ENCODE measurements at regions not wholly inside any gene's neighbourhood (a gene's known extent, or its start where the extent isn't known, plus 50 kb on each side); places are given as distances from the start of the nearest gene placed in this dataset.

DNA sequence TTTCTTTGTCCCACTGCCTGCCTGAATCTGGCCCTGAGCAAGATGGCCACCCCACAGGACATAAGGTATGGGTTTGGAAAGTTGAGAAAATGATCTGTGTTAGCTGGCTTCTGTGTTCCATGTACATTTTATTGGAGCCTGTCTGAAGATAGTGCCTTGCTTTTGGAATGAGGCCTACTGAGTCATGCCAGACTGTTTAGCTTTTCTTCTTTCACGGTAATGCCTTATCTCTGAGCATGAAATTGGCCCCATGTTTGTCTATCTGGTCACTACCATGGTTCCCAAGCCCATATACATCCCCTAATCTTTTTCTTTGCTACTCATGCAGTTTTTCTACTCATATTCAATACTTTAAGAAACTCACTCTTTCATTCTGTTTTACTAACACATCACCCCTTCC lies 85.1 kb upstream of the LMO4 start:
- ChIA-PET POLR2A (no interaction called here), CTCF (interaction anchor here (0.9 to 1.6 kb wide), 5 partner anchors 8 to 109 kb away, joined by 3 to 6 read pairs (median 3); no protein-coding TSS in a partner anchor)
- Histone ChIP-seq H2AFZ (ENCODE audit: low read depth, low read length) (no peak overlapping the region), H3K9me1 (replicated peaks; ENCODE audit: control insufficient read depth, extremely low read depth, insufficient read depth, low read length) (no peaks in the 10 kb centered on the region), H3K4me2 (ENCODE audit: insufficient read depth, low read length) (no peak overlapping the region), H3K79me2 (ENCODE audit: control insufficient read depth, insufficient read depth, low read length) (no peaks in the 10 kb centered on the region), H3K4me1 (ENCODE audit: control insufficient read depth, extremely low read depth, insufficient read depth, low read length) (no peaks in the 10 kb centered on the region), H3K4me3 (replicated peaks in 1 of 3; ENCODE audit: insufficient read depth in 1 of 3, low read depth in 1 of 3, low read length in 3 of 3) (no peak overlapping the region), H3K36me3 (ENCODE audit: control insufficient read depth in 2 of 2, extremely low read depth in 1 of 2, insufficient read depth in 2 of 2, low read length in 2 of 2) (no peaks in the 10 kb centered on the region), H3K9ac (replicated peaks; ENCODE audit: extremely low read depth, insufficient read depth, low read length) (no peak overlapping the region), H3K27ac (ENCODE audit: insufficient read depth, low read depth, low read length) (no peak overlapping the region), H3K9me3 (replicated peaks; ENCODE audit: control insufficient read depth, insufficient read depth, low read length) (no peaks in the 10 kb centered on the region), H4K20me1 (replicated peaks; ENCODE audit: control insufficient read depth, extremely low read depth, insufficient read depth, low read length) (no peaks in the 10 kb centered on the region), H3K27me3 (ENCODE audit: control insufficient read depth in 2 of 2, insufficient read depth in 2 of 2, low read length in 2 of 2) (peaks cover 0 to 1% of the 10 kb centered on the region in 2 experiments)
- intact Hi-C loops (cut with micrococcal nuclease): no loop called here
- DNase-seq (ENCODE audit: low read depth, low spot score) (no peak), FAIRE-seq (no peak)
- dilution Hi-C loops (cut with MboI; ENCODE audit: extremely low pct_ligation_motif_present, low sequenced_read_pairs): no loop called here
- TF ChIP-seq CTCF (IDR thresholded peaks at IDR 0.05; ENCODE audit: extremely low read depth in 1 of 2, insufficient read depth in 1 of 2, low read depth in 1 of 2, low read length in 2 of 2): no peak
- no peak for TF ChIP-seq POLR2AphosphoS5 (IDR thresholded peaks at IDR 0.05; ENCODE audit: insufficient read depth, low read depth, low read length)
- no peak for TF ChIP-seq POLR2A (IDR thresholded peaks at IDR 0.05; ENCODE audit: low read depth, low read length)
- TF ChIP-seq, protein P1, sequence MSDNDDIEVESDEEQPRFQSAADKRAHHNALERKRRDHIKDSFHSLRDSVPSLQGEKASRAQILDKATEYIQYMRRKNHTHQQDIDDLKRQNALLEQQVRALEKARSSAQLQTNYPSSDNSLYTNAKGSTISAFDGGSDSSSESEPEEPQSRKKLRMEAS (IDR thresholded peaks at IDR 0.05; ENCODE audit: insufficient read depth, insufficient read length): no peak
- no peak for TF ChIP-seq JUN (IDR thresholded peaks at IDR 0.05; ENCODE audit: borderline replicate concordance, insufficient read depth, insufficient read length, low read depth)
- no peak for TF ChIP-seq EZH2 (IDR thresholded peaks at IDR 0.05; ENCODE audit: borderline replicate concordance, low read depth, low read length, severe bottlenecking)
- no peak for TF ChIP-seq FOS (IDR thresholded peaks at IDR 0.05; ENCODE audit: borderline replicate concordance, insufficient read depth, low read length)
- no peak for TF ChIP-seq MYC (IDR thresholded peaks at IDR 0.05; ENCODE audit: low read depth, low read length)
- no peak for TF ChIP-seq GATA2 (IDR thresholded peaks at IDR 0.05; ENCODE audit: insufficient read depth, insufficient read length, low read depth, low read length)
- BruUV-seq (replicated peaks): no TSS peak
